Esophagus muscularis mucosa (tissue), 4 donors: ENCODE measurements at regions not wholly inside any gene's neighbourhood (a gene's known extent, or its start where the extent isn't known, plus 50 kb on each side); places are given as distances from the start of the nearest gene placed in this dataset.

ENCODE experiments used
- EP300 ChIP-seq: sonication (generic); formaldehyde crosslinking; IDR thresholded peaks from one replicate; pipeline ENCODE4 v1.6.1; 2017; ENCODE audit warnings: antibody characterized with exemption
- POLR2A ChIP-seq: fragments of 450-650 bp; IDR thresholded peaks from one replicate; pipeline ENCODE4 v1.6.1; 2017; ENCODE audit warnings: antibody characterized with exemption, moderate library complexity, mild to moderate bottlenecking, low read depth
- POLR2AphosphoS5 ChIP-seq, 2 donors: sonication (generic); formaldehyde crosslinking; IDR thresholded peaks; one replicate each; pipeline ENCODE4 v1.6.1; 2017; ENCODE audit warnings: antibody characterized with exemption in 2 of 2
- TF ChIP-seq, protein P1 (sequence below), 3 experiments: fragments of 200-600 bp in 2 of 3; fragments of 450-650 bp in 1 of 3; sonication (generic) in 2 of 3; IDR thresholded peaks; one replicate each; pipeline ENCODE4 v1.5.1; 2017 to 2019; ENCODE audit warnings: antibody characterized with exemption in 3 of 3, mild to moderate bottlenecking in 2 of 3, moderate library complexity in 1 of 3

GRCh38 chr2:59027320-59027719, 786.2 kb upstream of the FANCL start:
- TF ChIP-seq POLR2A (no peak), EP300 (no peak), POLR2AphosphoS5 (IDR thresholded peaks at IDR 0.05) (no peak)
- TF ChIP-seq, protein P1, sequence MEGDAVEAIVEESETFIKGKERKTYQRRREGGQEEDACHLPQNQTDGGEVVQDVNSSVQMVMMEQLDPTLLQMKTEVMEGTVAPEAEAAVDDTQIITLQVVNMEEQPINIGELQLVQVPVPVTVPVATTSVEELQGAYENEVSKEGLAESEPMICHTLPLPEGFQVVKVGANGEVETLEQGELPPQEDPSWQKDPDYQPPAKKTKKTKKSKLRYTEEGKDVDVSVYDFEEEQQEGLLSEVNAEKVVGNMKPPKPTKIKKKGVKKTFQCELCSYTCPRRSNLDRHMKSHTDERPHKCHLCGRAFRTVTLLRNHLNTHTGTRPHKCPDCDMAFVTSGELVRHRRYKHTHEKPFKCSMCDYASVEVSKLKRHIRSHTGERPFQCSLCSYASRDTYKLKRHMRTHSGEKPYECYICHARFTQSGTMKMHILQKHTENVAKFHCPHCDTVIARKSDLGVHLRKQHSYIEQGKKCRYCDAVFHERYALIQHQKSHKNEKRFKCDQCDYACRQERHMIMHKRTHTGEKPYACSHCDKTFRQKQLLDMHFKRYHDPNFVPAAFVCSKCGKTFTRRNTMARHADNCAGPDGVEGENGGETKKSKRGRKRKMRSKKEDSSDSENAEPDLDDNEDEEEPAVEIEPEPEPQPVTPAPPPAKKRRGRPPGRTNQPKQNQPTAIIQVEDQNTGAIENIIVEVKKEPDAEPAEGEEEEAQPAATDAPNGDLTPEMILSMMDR (IDR thresholded peaks at IDR 0.05), result no peak
